GM12864 (cell line): ENCODE measurements at regions not wholly inside any gene's neighbourhood (a gene's known extent, or its start where the extent isn't known, plus 50 kb on each side); places are given as distances from the start of the nearest gene placed in this dataset.

ENCODE experiments used
- DNase-seq: peaks from one replicate; pipeline ENCODE4 v3.0.0-alpha.2; 2011; ENCODE audit warnings: low read depth
- H3K4me3 ChIP-seq: 2 replicates; pipeline ENCODE4 v1.5.1; 2011; ENCODE audit warnings: mild to moderate bottlenecking, low read depth, low read length, control low read depth
- CTCF ChIP-seq: IDR thresholded peaks from 2 replicates; pipeline ENCODE4 v1.5.1; 2011; ENCODE audit warnings: low read depth, mild to moderate bottlenecking, moderate library complexity, low read length, control low read depth, inconsistent platforms; ENCODE audit errors: missing control alignments

- no peak for TF ChIP-seq CTCF
- no peak overlapping the region for H3K4me3 ChIP-seq
- DNase-seq = no peak
These were observed 413.1 kb upstream of the PODXL start for GRCh38 chr7:131969560-131969959.

DNA sequence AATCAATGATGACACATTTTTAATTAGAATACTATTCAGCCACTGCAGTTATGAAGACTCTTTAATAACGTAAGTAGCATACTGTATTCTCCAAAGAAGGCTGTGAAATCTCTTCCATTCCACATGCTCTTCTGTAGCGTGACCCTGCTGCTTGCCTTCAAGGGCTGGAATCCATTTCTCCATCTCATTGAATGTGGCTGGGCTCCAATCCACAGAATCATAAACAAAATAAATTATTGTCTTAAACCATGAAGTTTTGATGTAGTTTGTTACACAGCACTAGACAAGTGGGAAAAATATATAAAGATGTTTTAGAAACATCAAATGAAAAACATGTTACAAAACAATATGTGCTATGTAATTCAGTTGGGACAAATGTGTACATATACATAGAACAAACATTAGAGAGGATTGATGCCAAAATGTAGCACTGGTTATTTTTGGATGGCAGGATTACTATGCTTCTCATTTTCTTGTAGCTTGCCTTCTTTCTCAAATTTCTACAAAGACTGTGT is 410.8 kb upstream of the PODXL start:
- H3K4me3 ChIP-seq = no peak overlapping the region
- no peak for TF ChIP-seq CTCF
- no peak for DNase-seq

DNA sequence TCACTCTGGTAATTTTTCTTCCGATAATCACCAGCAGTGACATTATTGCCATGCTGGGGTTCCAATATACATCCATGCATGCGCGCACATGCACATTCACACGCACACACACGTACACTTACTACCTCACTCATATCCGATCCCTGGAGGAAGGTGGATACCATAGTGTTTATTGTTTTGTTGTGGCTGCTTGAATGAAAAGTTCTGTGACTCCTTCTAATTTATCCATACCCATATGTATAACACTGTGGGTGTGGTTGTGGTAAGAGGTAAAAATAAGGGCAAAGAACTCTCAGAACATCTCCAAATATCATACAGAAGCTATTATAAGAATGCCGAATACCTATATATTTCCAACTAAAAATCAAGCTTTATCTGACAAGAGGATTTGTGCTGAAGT is 407.8 kb upstream of the PODXL start:
- H3K4me3 ChIP-seq = no peak overlapping the region
- no peak for DNase-seq
- TF ChIP-seq CTCF = no peak

DNA sequence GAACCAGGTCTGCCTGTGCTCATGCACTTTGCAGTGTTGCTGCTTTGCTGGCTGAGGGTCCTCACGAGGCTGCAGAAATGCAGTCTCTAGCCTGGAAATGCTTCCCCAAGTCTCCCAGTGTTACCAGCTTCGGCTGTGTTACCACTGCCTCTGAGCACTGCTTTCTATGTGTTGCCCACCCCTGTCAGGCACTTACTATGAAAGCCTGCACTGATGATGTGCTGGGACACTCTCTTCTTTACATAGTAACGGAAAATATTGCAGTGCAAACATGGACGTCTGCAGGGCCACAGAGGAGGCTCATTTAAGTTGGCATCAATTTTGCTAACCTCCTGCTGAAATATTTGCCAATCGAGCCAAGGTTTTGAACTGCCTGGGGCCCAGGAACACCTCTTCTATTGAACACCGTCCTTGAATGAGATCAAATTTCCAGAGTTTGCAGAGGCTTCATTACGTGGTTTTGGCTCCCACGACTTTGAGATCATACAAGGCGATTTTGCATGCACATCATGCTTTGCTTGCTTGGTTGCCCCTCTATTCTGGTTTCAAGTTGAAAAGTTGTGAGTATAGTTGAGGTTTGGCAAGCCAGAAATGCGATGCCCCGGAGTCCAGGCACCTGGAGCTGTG is 404.7 kb upstream of the PODXL start:
- no peak for TF ChIP-seq CTCF
- no peak overlapping the region for H3K4me3 ChIP-seq
- no peak for DNase-seq

DNA sequence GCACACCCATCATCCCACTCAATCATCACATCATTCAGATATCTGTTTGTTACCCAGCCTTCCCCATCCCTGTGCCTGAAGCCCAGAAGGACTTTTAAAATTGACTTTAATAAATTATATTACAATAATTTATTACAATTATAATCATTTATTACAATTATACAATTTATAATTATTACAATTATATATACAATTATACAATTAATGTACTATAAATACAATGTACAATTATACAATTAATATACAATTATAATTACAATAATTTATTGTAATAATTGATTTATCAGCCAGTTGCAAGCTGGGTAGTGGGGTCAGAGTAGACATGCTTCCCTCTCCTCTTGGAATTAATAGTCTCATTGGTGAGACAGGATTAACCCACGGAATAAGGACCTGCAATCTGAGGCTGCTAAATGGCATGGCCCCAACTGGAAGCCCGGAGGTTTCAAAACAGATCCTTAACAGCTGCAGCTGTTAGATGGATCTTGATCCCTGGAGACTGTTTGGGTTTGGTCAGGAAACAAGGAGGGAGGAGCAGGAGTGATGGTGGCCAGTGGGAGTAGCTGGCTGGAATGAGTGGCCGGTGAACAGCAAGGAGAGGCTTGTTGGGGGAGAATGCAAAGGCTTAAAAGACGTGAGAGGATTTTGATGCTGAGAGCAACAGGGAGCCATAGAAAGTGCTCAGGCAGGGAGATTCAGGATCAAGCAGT is 402.8 kb upstream of the PODXL start:
- no peak for TF ChIP-seq CTCF
- no peak for DNase-seq
- no peak overlapping the region for H3K4me3 ChIP-seq

GRCh38 chr7:131957338-131958020 is 401.1 kb upstream of the PODXL start:
- no peak for DNase-seq
- H3K4me3 ChIP-seq = no peak overlapping the region
- TF ChIP-seq CTCF = no peak

GRCh38 chr7:131956864-131957263 is 400.4 kb upstream of the PODXL start:
- TF ChIP-seq CTCF = no peak
- H3K4me3 ChIP-seq = no peak overlapping the region
- DNase-seq = no peak
